GM12878 (cell line): ENCODE measurements at regions not wholly inside any gene's neighbourhood (a gene's known extent, or its start where the extent isn't known, plus 50 kb on each side); places are given as distances from the start of the nearest gene placed in this dataset.

Source experiments
- ATAC-seq: fragments of 200-7000 bp; cut with Tn5 transposase; 3 replicates; pipeline ENCODE4 v1.9.1; 2020; ENCODE audit warnings: mild to moderate bottlenecking, moderate library complexity
- BruUV-seq: library from RNA; stranded (reverse); fragments of 400-500 nt; replicated peaks from 2 replicates; lab custom pipeline; 2021; lab: Mats Ljungman, UMichigan
- CTCF ChIA-PET: fragments of 300-600 bp; sonication (Branson Sonifier 250); formaldehyde crosslinking; extraction: SDS; loops from one replicate; lab custom pipeline; 2021; ENCODE audit warnings: inconsistent platforms; lab: Yijun Ruan, JAX
- POLR2A ChIA-PET: fragments of 350-600 bp; formaldehyde crosslinking; extraction: SDS; loops from one replicate; lab custom pipeline; 2021; ENCODE audit warnings: inconsistent platforms; lab: Charles Lee
- RAD21 ChIA-PET: fragments of 300-600 bp; sonication (Branson Sonifier 250); formaldehyde crosslinking; loops from one replicate; lab custom pipeline; 2023; ENCODE audit warnings: antibody characterized with exemption; ENCODE audit not compliant: unreplicated experiment; lab: Charles Lee
- SMC1A ChIA-PET: fragments of 300-600 bp; sonication (Branson Sonifier 250); formaldehyde crosslinking; loops from one replicate; lab custom pipeline; 2023; ENCODE audit not compliant: unreplicated experiment, uncharacterized antibody; lab: Charles Lee
- DNase-seq: peaks from one replicate; pipeline ENCODE4 v3.0.0-alpha.2; 2011; ENCODE audit warnings: low read depth, low spot score
- FAIRE-seq: peaks from 3 replicates; lab custom pipeline; 2011; peaks lifted over from hg19 to GRCh38; lab: Jason Lieb, UNC
- H2AFZ ChIP-seq: 2 replicates; pipeline ENCODE4 v1.6.0; 2011; ENCODE audit warnings: low read depth, low read length, control low read depth; ENCODE audit not compliant: control insufficient read depth
- H3K27ac ChIP-seq: 2 replicates; pipeline ENCODE4 v1.5.1; 2011; ENCODE audit warnings: control low read depth; ENCODE audit not compliant: control insufficient read depth, insufficient read depth
- H3K27me3 ChIP-seq, 2 experiments: replicated peaks in 1 of 2; 2 replicates each; pipeline versions ENCODE4 v1.6.0 to v1.6.1; 2011; ENCODE audit warnings: low read length in 1 of 2; ENCODE audit not compliant: control insufficient read depth in 2 of 2, insufficient read depth in 2 of 2
- H3K36me3 ChIP-seq, 2 experiments: 2 replicates each; pipeline ENCODE4 v1.5.1; 2011; ENCODE audit warnings: low read length in 1 of 2; ENCODE audit not compliant: control insufficient read depth in 2 of 2, insufficient read depth in 2 of 2
- H3K4me1 ChIP-seq: 2 replicates; pipeline ENCODE4 v1.6.1; 2011; ENCODE audit warnings: mild to moderate bottlenecking, low read length, moderate library complexity, mixed read lengths; ENCODE audit not compliant: control insufficient read depth, insufficient read depth
- H3K4me2 ChIP-seq: 2 replicates; pipeline ENCODE4 v1.6.0; 2011; ENCODE audit warnings: control low read depth; ENCODE audit not compliant: control insufficient read depth, insufficient read depth
- H3K4me3 ChIP-seq: fragments of 200-600 bp; sonication (generic); 2 replicates; pipeline ENCODE4 v1.5.1; 2016
- H3K79me2 ChIP-seq: 2 replicates; pipeline ENCODE4 v1.6.0; 2011; ENCODE audit warnings: low read length; ENCODE audit not compliant: control insufficient read depth, insufficient read depth
- H3K9ac ChIP-seq: 2 replicates; pipeline ENCODE4 v1.8.0; 2011; ENCODE audit warnings: low read length, control low read depth, mixed read lengths; ENCODE audit not compliant: control insufficient read depth, insufficient read depth
- H3K9me3 ChIP-seq: replicated peaks from 3 replicates; pipeline ENCODE4 v1.5.1; 2011; ENCODE audit warnings: mild to moderate bottlenecking, low read length; ENCODE audit not compliant: control insufficient read depth, insufficient read depth
- H4K20me1 ChIP-seq: 2 replicates; pipeline ENCODE4 v1.6.0; 2011; ENCODE audit not compliant: control insufficient read depth, insufficient read depth
- ATF3 ChIP-seq: IDR thresholded peaks from 2 replicates; pipeline ENCODE4 v1.6.1; 2011; ENCODE audit warnings: low read depth, mild to moderate bottlenecking, low read length, moderate library complexity, borderline replicate concordance; ENCODE audit errors: extremely low read depth
- CREM ChIP-seq: IDR thresholded peaks from 2 replicates; pipeline ENCODE4 v1.6.1; 2014; ENCODE audit warnings: antibody characterized with exemption, low read depth
- JUNB ChIP-seq: IDR thresholded peaks from 2 replicates; pipeline ENCODE4 v1.6.1; 2016; ENCODE audit warnings: antibody characterized with exemption, mild to moderate bottlenecking
- KDM1A ChIP-seq: fragments of 200-600 bp; sonication (generic); IDR thresholded peaks from 2 replicates; pipeline ENCODE4 v1.6.1; 2016; ENCODE audit warnings: borderline replicate concordance
- MTA2 ChIP-seq: fragments of 450-650 bp; IDR thresholded peaks from 2 replicates; pipeline ENCODE4 v1.6.1; 2016; ENCODE audit warnings: low read depth, mild to moderate bottlenecking, moderate library complexity
- NBN ChIP-seq: fragments of 450-650 bp; IDR thresholded peaks from 2 replicates; pipeline ENCODE4 v1.6.1; 2016
- NFXL1 ChIP-seq: fragments of 450-650 bp; IDR thresholded peaks from 2 replicates; pipeline ENCODE4 v1.6.1; 2017; ENCODE audit warnings: antibody characterized with exemption, mild to moderate bottlenecking, borderline replicate concordance
- NFYB ChIP-seq: IDR thresholded peaks from 2 replicates; pipeline ENCODE4 v1.6.1; 2011; ENCODE audit warnings: low read depth, mild to moderate bottlenecking, low read length, improper control_type of control experiment, moderate library complexity; ENCODE audit not compliant: insufficient read depth
- PRDM15 ChIP-seq: fragments of 450-650 bp; formaldehyde crosslinking; IDR thresholded peaks from 2 replicates; pipeline ENCODE4 v1.4.0; 2020; ENCODE audit warnings: mild to moderate bottlenecking, moderate library complexity
- RB1 ChIP-seq: fragments of 450-650 bp; formaldehyde crosslinking; IDR thresholded peaks from 2 replicates; pipeline ENCODE4 v1.6.1; 2017; ENCODE audit warnings: mild to moderate bottlenecking, borderline replicate concordance
- SMARCA5 ChIP-seq: fragments of 450-650 bp; IDR thresholded peaks from 2 replicates; pipeline ENCODE4 v1.6.1; 2017; ENCODE audit warnings: mild to moderate bottlenecking
- TCF12 ChIP-seq: IDR thresholded peaks from 2 replicates; pipeline ENCODE4 v1.6.1; 2011; ENCODE audit warnings: low read depth, mild to moderate bottlenecking, low read length
- ZBTB33 ChIP-seq: fragments of 450-650 bp; IDR thresholded peaks from 2 replicates; pipeline ENCODE4 v1.6.1; 2017; ENCODE audit warnings: mild to moderate bottlenecking
- ZBTB4 ChIP-seq: fragments of 450-650 bp; formaldehyde crosslinking; IDR thresholded peaks from 2 replicates; pipeline ENCODE4 v1.4.0; 2022; ENCODE audit warnings: mild to moderate bottlenecking, moderate library complexity
- WGBS: methylation state at CpG from one replicate; pipeline ENCODE4 v1.1.6; 2016; ENCODE audit warnings: low lambda C conversion rate; ENCODE audit not compliant: insufficient replicate concordance, insufficient coverage; ENCODE audit errors: missing lambda C conversion rate; 5-methylcytosine and 5-hydroxymethylcytosine counted together
- in situ Hi-C: fragments of 300-500 bp; cut with MboI; formaldehyde crosslinking; loops from 9 replicates; pipeline ENCODE4 v1.14.3; 2018; ENCODE audit warnings: mixed read lengths
- intact Hi-C: fragments of 100-400 bp; cut with micrococcal nuclease; formaldehyde crosslinking; loops from one replicate; pipeline ENCODE4 v1.14.2; 2022; ENCODE audit not compliant: unreplicated experiment

GRCh38 chr13:21805733-21806132 is 134.9 kb downstream of the FGF9 start:
- Histone ChIP-seq H4K20me1 (no peaks in the 10 kb centered on the region), H3K4me2 (no peak overlapping the region), H2AFZ (no peak overlapping the region), H3K36me3 (no peaks in the 10 kb centered on the region), H3K4me1 (no peaks in the 10 kb centered on the region), H3K79me2 (no peaks in the 10 kb centered on the region), H3K27ac (no peak overlapping the region), H3K9ac (no peak overlapping the region), H3K4me3 (no peak overlapping the region), H3K9me3 (no peaks in the 10 kb centered on the region), H3K27me3 (no peaks in the 10 kb centered on the region)
- SMC1A ChIA-PET = no interaction called here
- WGBS = 18% methylated on average over 3 of the region's 3 CpGs
- intact Hi-C loops (no loop called here), in situ Hi-C loops (no loop called here)
- RAD21 ChIA-PET = no interaction called here
- no TSS peak for BruUV-seq
- POLR2A ChIA-PET = no interaction called here
- CTCF ChIA-PET = no interaction called here
- DNase-seq (no peak), ATAC-seq (no peak), FAIRE-seq (no peak)
- TF ChIP-seq PRDM15 (CRISPR knock-in tag) = no peak
- TF ChIP-seq NFXL1 = no peak
- no peak for TF ChIP-seq SMARCA5
- no peak for TF ChIP-seq MTA2
- no peak for TF ChIP-seq RB1
- no peak for TF ChIP-seq JUNB
- TF ChIP-seq TCF12 = no peak
- no peak for TF ChIP-seq CREM
- TF ChIP-seq ATF3 = no peak
- no peak for TF ChIP-seq NBN
- no peak for TF ChIP-seq ZBTB33
- TF ChIP-seq ZBTB4 = no peak
- no peak for TF ChIP-seq KDM1A
- TF ChIP-seq NFYB = no peak
